ENCODE measurements at regions not wholly inside any gene's neighbourhood (a gene's known extent, or its start where the extent isn't known, plus 50 kb on each side); places are given as distances from the start of the nearest gene placed in this dataset.

DNA sequence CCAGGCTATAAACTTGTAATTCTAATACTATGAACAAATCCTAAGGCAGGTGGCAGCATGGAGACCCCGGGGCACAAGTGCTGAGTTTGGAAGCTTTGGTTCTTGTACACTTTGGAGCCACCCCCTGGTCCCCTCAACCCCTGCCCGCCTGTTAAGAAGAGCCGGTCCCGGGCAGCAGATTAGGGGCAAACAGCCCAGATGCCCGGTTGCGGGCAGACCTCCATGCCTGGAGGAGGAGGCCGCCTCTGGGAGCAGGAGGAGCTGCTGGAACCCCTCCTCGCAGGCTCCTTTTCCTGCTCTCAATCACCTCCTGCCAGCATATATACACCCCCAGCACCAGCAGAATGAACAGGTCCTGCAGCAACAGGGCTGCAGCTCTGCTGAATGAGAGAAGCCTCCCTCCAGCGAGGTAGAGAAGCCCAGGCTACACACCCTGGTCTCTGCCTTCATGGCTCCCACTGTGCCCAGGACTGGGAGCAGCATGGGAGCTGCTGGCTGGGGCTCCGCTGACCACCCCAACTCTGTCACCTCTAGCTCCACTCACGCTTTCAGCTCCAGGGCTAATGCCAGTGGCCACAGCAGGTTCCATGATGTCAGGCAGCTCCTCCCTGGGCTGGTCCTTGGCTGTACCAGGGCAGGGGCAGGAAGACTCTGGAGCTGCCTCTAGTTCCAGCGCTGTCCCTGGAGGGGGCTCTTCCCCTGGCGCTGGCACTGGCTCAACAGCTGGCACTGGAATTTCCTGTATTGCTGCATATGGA lies 1713.5 kb upstream of the ACO1 start:
- Histone ChIP-seq H3K4me3 (ENCODE audit: extremely low read depth in 1 of 4, insufficient read depth in 2 of 4, low read depth in 3 of 4, low read length in 4 of 4) (no peak overlapping the region), H3K23ac (ENCODE audit: insufficient read length) (no peak overlapping the region), H3K27ac (ENCODE audit: low read depth, low read length) (no peak overlapping the region), H3K36me3 (ENCODE audit: control insufficient read depth in 2 of 4, insufficient read depth in 4 of 4, low read length in 3 of 4) (no peaks in the 10 kb centered on the region), H2AFZ (ENCODE audit: low read length) (no peak overlapping the region), H2BK15ac (ENCODE audit: low read length) (no peak overlapping the region), H2BK120ac (replicated peaks; ENCODE audit: low read depth, low read length) (no peak overlapping the region), H3K9ac (replicated peaks in 1 of 4; ENCODE audit: extremely low read depth in 1 of 4, low read depth in 3 of 4, low read length in 3 of 4) (no peak overlapping the region), H3K79me2 (ENCODE audit: control insufficient read depth in 1 of 2, insufficient read depth in 2 of 2, low read length in 2 of 2) (no peaks in the 10 kb centered on the region), H3K23me2 (ENCODE audit: low read depth, low read length) (no peaks in the 10 kb centered on the region), H2BK12ac (ENCODE audit: low read depth, low read length) (no peak overlapping the region), H3K4ac (replicated peaks; ENCODE audit: insufficient read length, low read depth, low read length) (no peak overlapping the region), H2BK5ac (ENCODE audit: low read depth, low read length) (no peak overlapping the region), H4K5ac (ENCODE audit: insufficient read length, low read depth, low read length) (no peak overlapping the region), H4K20me1 (replicated peaks in 1 of 2; ENCODE audit: control insufficient read depth in 1 of 2, insufficient read depth in 2 of 2, low read length in 2 of 2) (no peaks in the 10 kb centered on the region), H3K79me1 (ENCODE audit: low read depth, low read length) (no peaks in the 10 kb centered on the region), H2BK20ac (ENCODE audit: low read length) (no peak overlapping the region), H2AK5ac (ENCODE audit: low read depth, low read length) (no peak overlapping the region), H3K18ac (ENCODE audit: extremely low read depth, low read length) (no peak overlapping the region), H3K9me3 (ENCODE audit: insufficient read depth in 2 of 2, low read depth in 1 of 2, low read length in 1 of 2) (no peaks in the 10 kb centered on the region), H4K8ac (ENCODE audit: extremely low read depth, insufficient read depth, low read length) (no peak overlapping the region; the same call in 1 of the 2 replicates), H3K27me3 (replicated peaks in 1 of 4; ENCODE audit: control insufficient read depth in 3 of 4, extremely low read depth in 1 of 4, insufficient read depth in 3 of 4, low read length in 3 of 4) (no peaks in the 10 kb centered on the region), H3K56ac (replicated peaks; ENCODE audit: insufficient read length, low read depth, low read length) (no peak overlapping the region), H3K4me1 (replicated peaks in 1 of 4; ENCODE audit: control insufficient read depth in 3 of 4, insufficient read depth in 4 of 4, low read length in 3 of 4) (no peaks in the 10 kb centered on the region), H4K91ac (replicated peaks; ENCODE audit: insufficient read length, low read length) (no peak overlapping the region), H3K4me2 (ENCODE audit: insufficient read depth in 1 of 2, low read depth in 2 of 2, low read length in 2 of 2) (no peak overlapping the region), H3K14ac (ENCODE audit: insufficient read length) (no peak overlapping the region)
- POLR2A ChIA-PET (ENCODE audit: partially characterized antibody) = no interaction called here
- FAIRE-seq (no peak), DNase-seq (ENCODE audit: low read depth in 1 of 2, low spot score in 2 of 2) (no peak)
- TF ChIP-seq HDAC2 (IDR thresholded peaks at IDR 0.05; ENCODE audit: borderline replicate concordance in 1 of 2, low read depth in 2 of 2, low read length in 2 of 2) = no peak
- TF ChIP-seq TAF7 (optimal IDR thresholded peaks at IDR 0.05; ENCODE audit: borderline replicate concordance, low read depth, low read length) = no peak
- no peak for TF ChIP-seq CHD1 (IDR thresholded peaks at IDR 0.05; ENCODE audit: low read depth, low read length)
- TF ChIP-seq USF2 (IDR thresholded peaks at IDR 0.05; ENCODE audit: low read length) = no peak
- no peak for TF ChIP-seq SIX5 (IDR thresholded peaks at IDR 0.05; ENCODE audit: low read depth, low read length)
- TF ChIP-seq ATF3 (IDR thresholded peaks at IDR 0.05; ENCODE audit: insufficient read depth, low read depth, low read length) = no peak
- TF ChIP-seq JUND (IDR thresholded peaks at IDR 0.05; ENCODE audit: low read length) = no peak
- no peak for TF ChIP-seq MAFK (IDR thresholded peaks at IDR 0.05; ENCODE audit: low read depth, low read length)
- TF ChIP-seq TCF12 (IDR thresholded peaks at IDR 0.05; ENCODE audit: low read depth, low read length) = no peak
- no peak for TF ChIP-seq EP300 (IDR thresholded peaks at IDR 0.05; ENCODE audit: borderline replicate concordance in 1 of 2, low read depth in 2 of 2, low read length in 2 of 2)
- WGBS, 2 experiments (ENCODE audit: extremely low coverage in 1 of 2, insufficient coverage in 1 of 2, insufficient read length in 1 of 2, insufficient replicate concordance in 2 of 2, low coverage in 1 of 2, low lambda C conversion rate in 2 of 2, missing lambda C conversion rate in 1 of 2) = 96% methylated on average over 9 of the region's 13 CpGs; no CpG with 5 or more reads in 1 of the 2 experiments
- CTCF ChIA-PET (ENCODE audit: partially characterized antibody) = no interaction called here
